A549 (cell line): ENCODE measurements at regions not wholly inside any gene's neighbourhood (a gene's known extent, or its start where the extent isn't known, plus 50 kb on each side); places are given as distances from the start of the nearest gene placed in this dataset.

ENCODE experiments used
- ATAC-seq, 2 experiments: fragments of 200-7000 bp in 1 of 2; fragments of >200 bp in 1 of 2; cut with Nextera tagmentation in 1 of 2; cut with Tn5 transposase in 1 of 2; 3 replicates each; pipeline versions ENCODE4 v1.8.0 to v1.9.1; 2018 to 2020; ENCODE audit warnings: mild to moderate bottlenecking in 1 of 2, moderate library complexity in 1 of 2
- CTCF ChIA-PET: fragments of 300-600 bp; sonication (Branson Sonifier 250); formaldehyde crosslinking; extraction: SDS; loops from one replicate; lab custom pipeline; 2021; ENCODE audit warnings: antibody characterized with exemption, inconsistent platforms; lab: Yijun Ruan, JAX
- POLR2A ChIA-PET: fragments of 350-600 bp; formaldehyde crosslinking; extraction: SDS; loops from one replicate; lab custom pipeline; 2021; ENCODE audit warnings: antibody characterized with exemption, inconsistent platforms; lab: Yijun Ruan, JAX
- DNase-seq, 2 experiments: peaks; one replicate each; pipeline versions ENCODE4 v3.0.0 to v3.0.0-alpha.2; 2011 to 2016; ENCODE audit warnings: low read depth in 1 of 2, low spot score in 1 of 2
- FAIRE-seq: peaks from 2 replicates; lab custom pipeline; 2011; peaks lifted over from hg19 to GRCh38; lab: Jason Lieb, UNC
- H3K27ac ChIP-seq, 2 experiments: fragments of >200 bp; sonication (Bioruptor Twin); formaldehyde crosslinking; 3 replicates each; pipeline ENCODE4 v1.5.1; 2016 to 2017
- H3K4me1 ChIP-seq: fragments of >200 bp; sonication (Bioruptor Twin); formaldehyde crosslinking; 3 replicates; pipeline ENCODE4 v1.6.1; 2016
- H3K4me2 ChIP-seq: fragments of >200 bp; sonication (Bioruptor Twin); formaldehyde crosslinking; 3 replicates; pipeline ENCODE4 v1.6.1; 2016
- H3K4me3 ChIP-seq: fragments of >200 bp; sonication (Bioruptor Twin); formaldehyde crosslinking; 3 replicates; pipeline ENCODE4 v1.5.1; 2016
- H3K9me3 ChIP-seq: fragments of >200 bp; sonication (Bioruptor Twin); formaldehyde crosslinking; 3 replicates; pipeline ENCODE4 v1.6.1; 2016
- ATOH8 ChIP-seq: fragments of 250-450 bp; sonication (Bioruptor Pico); IDR thresholded peaks from 2 replicates; pipeline ENCODE4 v1.5.0; 2020; ENCODE audit warnings: low read depth, mild to moderate bottlenecking, moderate library complexity
- BHLHE40 ChIP-seq: IDR thresholded peaks from 2 replicates; pipeline ENCODE4 v1.6.1; 2012; ENCODE audit warnings: low read depth, low read length, inconsistent platforms
- CBX8 ChIP-seq: fragments of 200-600 bp; sonication (generic); IDR thresholded peaks from 2 replicates; pipeline ENCODE4 v1.6.1; 2016
- CEBPB ChIP-seq, 2 experiments: fragments of >200 bp in 1 of 2; sonication (Bioruptor Twin) in 1 of 2; formaldehyde crosslinking in 1 of 2; IDR thresholded peaks; 2 replicates each; pipeline ENCODE4 v1.6.1; 2012 to 2016
- CHD2 ChIP-seq: fragments of 150-350 bp; IDR thresholded peaks from 2 replicates; pipeline ENCODE4 v1.6.1; 2014; ENCODE audit warnings: low read length; ENCODE audit not compliant: partially characterized antibody
- CHD4 ChIP-seq: fragments of 200-600 bp; sonication (generic); IDR thresholded peaks from 2 replicates; pipeline ENCODE4 v1.6.1; 2016; ENCODE audit warnings: antibody characterized with exemption, mild to moderate bottlenecking, borderline replicate concordance
- EHF ChIP-seq: fragments of 250-450 bp; sonication (Bioruptor Pico); IDR thresholded peaks from 2 replicates; pipeline ENCODE4 v1.5.0; 2020; ENCODE audit warnings: mild to moderate bottlenecking
- GATA3 ChIP-seq: IDR thresholded peaks from 2 replicates; pipeline ENCODE4 v1.6.1; 2012; ENCODE audit warnings: borderline replicate concordance
- HMGXB4 ChIP-seq: fragments of 250-450 bp; sonication (Bioruptor Pico); IDR thresholded peaks from 2 replicates; pipeline ENCODE4 v1.5.0; 2021; ENCODE audit warnings: mild to moderate bottlenecking, moderate library complexity, borderline replicate concordance
- HOXB5 ChIP-seq: fragments of 250-450 bp; sonication (Bioruptor Pico); IDR thresholded peaks from 2 replicates; pipeline ENCODE4 v1.5.0; 2020; ENCODE audit warnings: mild to moderate bottlenecking, moderate library complexity
- JUN ChIP-seq, 2 experiments: fragments of >200 bp; sonication (Bioruptor Twin); formaldehyde crosslinking; IDR thresholded peaks; 2 replicates in 1 of 2; 3 replicates in 1 of 2; pipeline ENCODE4 v1.6.1; 2016 to 2017
- JUNB ChIP-seq: fragments of >200 bp; sonication (Bioruptor Twin); formaldehyde crosslinking; IDR thresholded peaks from 2 replicates; pipeline ENCODE4 v1.6.1; 2016
- KDM1A ChIP-seq: fragments of 200-600 bp; sonication (generic); IDR thresholded peaks from 2 replicates; pipeline ENCODE4 v1.6.1; 2016; ENCODE audit warnings: low read depth, mild to moderate bottlenecking
- KDM5A ChIP-seq: fragments of 200-600 bp; sonication (generic); IDR thresholded peaks from 2 replicates; pipeline ENCODE4 v1.6.1; 2016; ENCODE audit warnings: antibody characterized with exemption, mild to moderate bottlenecking
- MAFK ChIP-seq: fragments of 450-650 bp; IDR thresholded peaks from 2 replicates; pipeline ENCODE4 v1.6.1; 2014; ENCODE audit not compliant: partially characterized antibody
- MAZ ChIP-seq: fragments of 150-350 bp; IDR thresholded peaks from 2 replicates; pipeline ENCODE4 v1.6.1; 2014; ENCODE audit warnings: antibody characterized with exemption, low read depth, low read length, borderline replicate concordance
- NFE2L2 ChIP-seq: fragments of 150-350 bp; conservative IDR thresholded peaks from 2 replicates; pipeline ENCODE4 v1.6.1; 2014; ENCODE audit warnings: low read length
- NR3C1 ChIP-seq: fragments of >200 bp; sonication (Bioruptor Twin); formaldehyde crosslinking; IDR thresholded peaks from 3 replicates; pipeline ENCODE4 v1.6.1; 2017
- POLR2A ChIP-seq: IDR thresholded peaks from 2 replicates; pipeline ENCODE4 v1.6.1; 2012; ENCODE audit warnings: mild to moderate bottlenecking, low read length
- POLR2AphosphoS2 ChIP-seq: conservative IDR thresholded peaks from 2 replicates; pipeline ENCODE4 v1.6.1; 2012; ENCODE audit warnings: low read length, improper control_type of control experiment, inconsistent platforms
- RAD21 ChIP-seq, 2 experiments: fragments of >200 bp in 1 of 2; sonication (Bioruptor Twin) in 1 of 2; formaldehyde crosslinking in 1 of 2; IDR thresholded peaks in 1 of 2; conservative IDR thresholded peaks in 1 of 2; 2 replicates in 1 of 2; 3 replicates in 1 of 2; pipeline ENCODE4 v1.6.1; 2012 to 2018; ENCODE audit warnings: inconsistent platforms in 1 of 2
- RCOR1 ChIP-seq: fragments of 150-350 bp; IDR thresholded peaks from 2 replicates; pipeline ENCODE4 v1.6.1; 2014; ENCODE audit warnings: antibody characterized with exemption, low read length, low read depth
- TP53 ChIP-seq: fragments of 250-450 bp; sonication (Bioruptor Pico); IDR thresholded peaks from 2 replicates; pipeline ENCODE4 v1.5.0; 2021; ENCODE audit warnings: mild to moderate bottlenecking, moderate library complexity
- ZFP36 ChIP-seq: fragments of 450-650 bp; IDR thresholded peaks from 2 replicates; pipeline ENCODE4 v1.6.1; 2014; ENCODE audit warnings: borderline replicate concordance; ENCODE audit not compliant: partially characterized antibody
- ZNF302 ChIP-seq: fragments of 250-450 bp; sonication (Bioruptor Pico); IDR thresholded peaks from 2 replicates; pipeline ENCODE4 v1.9.0; 2021; ENCODE audit warnings: inconsistent platforms, mild to moderate bottlenecking, moderate library complexity
- ZSCAN20 ChIP-seq: fragments of 250-450 bp; sonication (Bioruptor Pico); IDR thresholded peaks from 2 replicates; pipeline ENCODE4 v1.8.0; 2022; ENCODE audit warnings: mild to moderate bottlenecking, moderate library complexity
- WGBS: methylation state at CpG from one replicate; pipeline ENCODE4 v1.1.6; 2017; ENCODE audit errors: missing lambda C conversion rate; 5-methylcytosine and 5-hydroxymethylcytosine counted together
- TF ChIP-seq, protein P1 (sequence below): fragments of >200 bp; sonication (Bioruptor Twin); formaldehyde crosslinking; IDR thresholded peaks from 3 replicates; pipeline ENCODE4 v1.5.1; 2016
- TF ChIP-seq, protein P2 (sequence below): fragments of 150-350 bp; IDR thresholded peaks from 2 replicates; pipeline ENCODE4 v1.6.1; 2014; ENCODE audit warnings: low read depth, mild to moderate bottlenecking, low read length

DNA sequence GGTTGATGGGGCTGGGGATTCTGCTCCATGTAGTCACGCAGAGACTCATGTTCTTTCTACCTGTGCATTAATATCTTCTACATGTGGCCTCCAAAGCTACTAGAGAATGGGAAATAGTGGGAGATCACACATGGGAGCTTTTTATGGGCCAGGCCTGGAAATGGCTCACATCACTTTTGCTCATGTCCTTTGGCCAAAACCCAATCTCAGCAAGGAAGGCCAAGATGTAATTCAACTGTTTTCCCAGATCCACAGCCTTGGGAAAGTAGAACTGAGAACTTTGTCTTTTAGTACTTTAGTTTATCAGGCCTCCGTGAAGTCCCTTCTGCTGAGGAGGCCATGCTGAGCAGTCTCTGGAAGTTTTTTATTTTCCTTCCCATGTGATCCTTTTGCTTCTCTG, 73.2 kb upstream of the SLC4A7 start (continued):
- TF ChIP-seq, protein P1, sequence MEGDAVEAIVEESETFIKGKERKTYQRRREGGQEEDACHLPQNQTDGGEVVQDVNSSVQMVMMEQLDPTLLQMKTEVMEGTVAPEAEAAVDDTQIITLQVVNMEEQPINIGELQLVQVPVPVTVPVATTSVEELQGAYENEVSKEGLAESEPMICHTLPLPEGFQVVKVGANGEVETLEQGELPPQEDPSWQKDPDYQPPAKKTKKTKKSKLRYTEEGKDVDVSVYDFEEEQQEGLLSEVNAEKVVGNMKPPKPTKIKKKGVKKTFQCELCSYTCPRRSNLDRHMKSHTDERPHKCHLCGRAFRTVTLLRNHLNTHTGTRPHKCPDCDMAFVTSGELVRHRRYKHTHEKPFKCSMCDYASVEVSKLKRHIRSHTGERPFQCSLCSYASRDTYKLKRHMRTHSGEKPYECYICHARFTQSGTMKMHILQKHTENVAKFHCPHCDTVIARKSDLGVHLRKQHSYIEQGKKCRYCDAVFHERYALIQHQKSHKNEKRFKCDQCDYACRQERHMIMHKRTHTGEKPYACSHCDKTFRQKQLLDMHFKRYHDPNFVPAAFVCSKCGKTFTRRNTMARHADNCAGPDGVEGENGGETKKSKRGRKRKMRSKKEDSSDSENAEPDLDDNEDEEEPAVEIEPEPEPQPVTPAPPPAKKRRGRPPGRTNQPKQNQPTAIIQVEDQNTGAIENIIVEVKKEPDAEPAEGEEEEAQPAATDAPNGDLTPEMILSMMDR = no peak
- TF ChIP-seq, protein P2, sequence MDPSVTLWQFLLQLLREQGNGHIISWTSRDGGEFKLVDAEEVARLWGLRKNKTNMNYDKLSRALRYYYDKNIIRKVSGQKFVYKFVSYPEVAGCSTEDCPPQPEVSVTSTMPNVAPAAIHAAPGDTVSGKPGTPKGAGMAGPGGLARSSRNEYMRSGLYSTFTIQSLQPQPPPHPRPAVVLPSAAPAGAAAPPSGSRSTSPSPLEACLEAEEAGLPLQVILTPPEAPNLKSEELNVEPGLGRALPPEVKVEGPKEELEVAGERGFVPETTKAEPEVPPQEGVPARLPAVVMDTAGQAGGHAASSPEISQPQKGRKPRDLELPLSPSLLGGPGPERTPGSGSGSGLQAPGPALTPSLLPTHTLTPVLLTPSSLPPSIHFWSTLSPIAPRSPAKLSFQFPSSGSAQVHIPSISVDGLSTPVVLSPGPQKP = no peak
- TF ChIP-seq GATA3 = no peak
- TF ChIP-seq, all 56 proteins: peak for 0

- DNase-seq = no peak
- 69% methylated on average over 4 of the region's 4 CpGs for WGBS
- ChIA-PET CTCF (interaction anchor here (1.0 to 1.6 kb wide), 3 partner anchors 11 to 101 kb away, joined by 3 to 5 read pairs (median 4); no protein-coding TSS in a partner anchor), POLR2A (no interaction called here)
- FAIRE-seq = no peak
- Histone ChIP-seq H3K27ac (peak overlapping the region in 1 of 2 experiments; percentile 62; a peak in 3 of 6 replicates), H3K4me1 (peaks cover 34% of the 10 kb centered on the region), H3K4me3 (no peak overlapping the region), H3K9me3 (no peaks in the 10 kb centered on the region), H3K4me2 (no peak overlapping the region)
- no peak for ATAC-seq
- TF ChIP-seq POLR2AphosphoS2 (no peak), ZFP36 (no peak)
These were observed 72.7 kb upstream of the SLC4A7 start for GRCh38 chr3:27556887-27557286.

GRCh38 chr3:27554706-27555105, 70.5 kb upstream of the SLC4A7 start:
- TF ChIP-seq ZSCAN20 (CRISPR knock-in tag) (no peak), MAZ (no peak), CEBPB (IDR thresholded peaks at IDR 0.05) (no peak), NR3C1 (no peak), HOXB5 (CRISPR knock-in tag) (no peak), CBX8 (no peak), ATOH8 (CRISPR knock-in tag) (no peak)
- peak overlapping the region; percentile 85 to 92 for H3K27ac ChIP-seq
- no peak overlapping the region for H3K4me2 ChIP-seq
- H3K4me3 ChIP-seq = no peak overlapping the region
- H3K9me3 ChIP-seq = no peaks in the 10 kb centered on the region
- WGBS = 71% methylated on average over 2 of the region's 2 CpGs
- ChIA-PET CTCF (interaction anchor here (1.2 kb wide), 2 partner anchors 19 to 87 kb away, joined by 4 to 5 read pairs; no protein-coding TSS in a partner anchor), POLR2A (no interaction called here)
- FAIRE-seq (no peak), ATAC-seq (no peak), DNase-seq (no peak)
- peaks cover 34% of the 10 kb centered on the region for H3K4me1 ChIP-seq

GRCh38 chr3:27553886-27554540, 69.8 kb upstream of the SLC4A7 start:
- Histone ChIP-seq H3K4me1 (peaks cover 34% of the 10 kb centered on the region), H3K4me3 (no peak overlapping the region), H3K9me3 (no peaks in the 10 kb centered on the region), H3K4me2 (no peak overlapping the region; the same call in 2 of the 3 replicates), H3K27ac (peak overlapping the region; percentile 85 to 92)
- WGBS = 78% methylated on average over 2 of the region's 2 CpGs
- peak in 1 of 2 experiments; percentile 58; a peak in 3 of 6 replicates for ATAC-seq
- ChIA-PET POLR2A (no interaction called here), CTCF (interaction anchor here (0.7 to 1.2 kb wide), 3 partner anchors 87 to 257 kb away, joined by 3 to 5 read pairs (median 4); no protein-coding TSS in a partner anchor)
- peak in 1 of 2 experiments; percentile 16 for DNase-seq
- FAIRE-seq = no peak
- TF ChIP-seq BHLHE40 = no peak
- TF ChIP-seq RCOR1 = no peak
- TF ChIP-seq EHF (CRISPR knock-in tag) = no peak
- no peak for TF ChIP-seq CHD2
- no peak for TF ChIP-seq KDM5A
- no peak for TF ChIP-seq JUN (IDR thresholded peaks at IDR 0.05)
- TF ChIP-seq CHD4 = no peak
- no peak for TF ChIP-seq KDM1A
- TF ChIP-seq TP53 (CRISPR knock-in tag) = no peak
- no peak for TF ChIP-seq RAD21 (conservative IDR thresholded peaks at IDR 0.05 in 1 of 2, IDR thresholded peaks at IDR 0.05 in 1 of 2)
- no peak for TF ChIP-seq POLR2A
- TF ChIP-seq ZNF302 = no peak
- TF ChIP-seq JUNB = no peak
- TF ChIP-seq NFE2L2 = no peak
- TF ChIP-seq HMGXB4 (CRISPR knock-in tag) = no peak
- TF ChIP-seq GATA3 = no peak
- no peak for TF ChIP-seq MAFK
